T1000 (cell line): ENCODE measurements at regions not wholly inside any gene's neighbourhood (a gene's known extent, or its start where the extent isn't known, plus 50 kb on each side); places are given as distances from the start of the nearest gene placed in this dataset.
"Not testable (repeated sequence)": the region's sequence is repeated elsewhere in the genome, so short reads cannot be mapped to it uniquely, and the experiment has no call there.

Experiments used
- DNase-seq: peaks from one replicate; lab custom pipeline; 2025; ENCODE audit warnings: mixed read lengths; lab: John Stamatoyannopoulos, UW

DNA sequence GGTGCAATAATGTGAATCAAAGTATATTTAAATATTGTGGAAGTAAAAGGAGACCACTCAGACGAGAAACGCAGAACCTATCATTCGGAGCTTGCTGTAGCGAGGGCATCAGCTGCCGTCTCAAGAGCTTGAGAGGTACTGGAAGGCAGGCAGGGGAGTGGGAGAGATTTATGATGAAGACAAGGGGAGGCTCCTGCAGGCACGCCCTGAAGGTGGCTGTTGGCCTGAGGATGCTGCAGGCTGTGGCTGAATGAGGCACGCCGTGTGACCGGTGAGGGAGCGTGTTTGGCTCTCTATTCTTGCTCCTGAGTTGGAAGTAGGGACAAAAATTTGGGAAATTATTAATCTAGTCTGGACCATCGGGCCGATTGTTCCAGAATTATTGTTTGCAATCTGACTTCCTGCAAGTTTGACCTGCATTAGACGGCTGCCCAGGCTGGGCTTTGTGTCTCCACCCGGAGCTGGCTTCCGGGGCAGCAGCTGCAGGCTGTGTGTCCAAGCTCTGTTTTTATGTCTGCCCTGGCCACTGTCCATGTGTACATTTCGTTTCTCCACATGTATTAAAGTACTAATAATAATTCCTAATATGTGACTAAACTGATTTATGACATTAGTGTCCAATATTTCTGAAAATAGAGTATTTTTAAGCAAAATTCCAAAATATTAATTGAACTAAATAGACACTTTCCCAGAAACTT is 91.1 kb upstream of the ANKRD10 start:
- DNase-seq: no peak

GRCh38 chr13:111005364-111005763 is 90.5 kb upstream of the ANKRD10 start:
- no peak for DNase-seq

DNA sequence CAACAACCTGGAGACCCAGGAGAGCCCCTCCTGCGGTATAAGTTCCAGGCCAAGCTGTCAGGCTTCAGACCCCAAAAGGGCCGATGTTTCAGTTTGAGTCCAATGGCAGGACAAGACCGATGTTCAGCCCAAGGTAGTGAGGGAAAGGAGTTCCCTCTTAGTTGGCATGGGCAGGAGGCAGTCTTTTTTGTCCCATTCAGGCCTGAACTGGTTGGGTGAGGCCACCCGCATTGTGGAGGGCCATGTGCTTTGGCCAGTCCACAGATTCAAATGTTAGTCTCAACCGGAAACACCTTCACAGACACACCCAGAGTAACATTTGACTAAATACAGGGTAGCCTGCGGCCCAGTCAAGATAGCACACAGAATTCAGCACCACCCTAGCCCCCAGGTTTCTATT is 89.6 kb upstream of the ANKRD10 start:
- no peak for DNase-seq

DNA sequence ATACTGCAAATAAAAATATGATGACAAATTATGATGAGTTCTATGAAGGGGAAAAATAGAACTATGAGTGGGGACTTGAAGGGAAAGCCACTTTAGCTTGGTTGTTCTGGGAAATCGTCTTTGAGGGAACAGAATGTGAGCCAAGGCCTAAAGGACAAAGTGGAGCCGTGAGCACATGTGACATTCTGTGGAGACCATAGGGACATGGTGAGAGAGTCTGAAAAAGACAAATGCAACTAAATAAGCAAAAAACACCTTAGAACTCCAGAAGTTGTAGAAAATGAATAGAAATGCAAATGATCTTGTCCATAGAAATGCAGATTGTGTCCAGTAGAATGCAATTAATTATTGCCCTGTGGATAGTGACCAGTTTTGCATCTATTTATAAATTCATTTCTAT is 86.8 kb upstream of the ANKRD10 start:
- DNase-seq: no peak

GRCh38 chr13:110993788-110994187 is 78.9 kb upstream of the ANKRD10 start:
- DNase-seq: no peak

- DNase-seq: no peak
Measured at GRCh38 chr13:110991991-110992508, 77.2 kb upstream of the ANKRD10 start.

DNA sequence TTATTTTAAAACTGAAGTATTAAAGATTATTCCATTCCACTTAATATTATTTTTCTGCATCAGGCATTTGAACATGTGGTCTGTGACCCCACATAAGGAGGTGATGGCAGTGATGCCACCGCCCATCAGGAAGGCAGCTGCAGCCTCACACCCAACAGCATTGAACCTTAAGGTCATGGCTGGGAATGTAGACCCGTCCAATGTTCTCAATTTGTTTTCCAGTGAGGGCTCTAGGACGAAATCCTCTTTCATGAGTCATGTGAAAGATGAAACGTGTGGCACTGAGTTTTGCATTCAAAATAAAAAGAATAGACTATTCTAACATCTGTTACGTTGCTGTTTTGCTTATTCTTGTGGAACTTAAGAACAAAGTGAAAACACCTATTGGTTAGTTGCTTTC is 74.5 kb upstream of the ANKRD10 start:
- DNase-seq: no peak

GRCh38 chr13:110985541-110985940 is 70.7 kb upstream of the ANKRD10 start:
- no peak for DNase-seq

GRCh38 chr13:110984798-110985197 is 69.9 kb upstream of the ANKRD10 start:
- no peak for DNase-seq

DNA sequence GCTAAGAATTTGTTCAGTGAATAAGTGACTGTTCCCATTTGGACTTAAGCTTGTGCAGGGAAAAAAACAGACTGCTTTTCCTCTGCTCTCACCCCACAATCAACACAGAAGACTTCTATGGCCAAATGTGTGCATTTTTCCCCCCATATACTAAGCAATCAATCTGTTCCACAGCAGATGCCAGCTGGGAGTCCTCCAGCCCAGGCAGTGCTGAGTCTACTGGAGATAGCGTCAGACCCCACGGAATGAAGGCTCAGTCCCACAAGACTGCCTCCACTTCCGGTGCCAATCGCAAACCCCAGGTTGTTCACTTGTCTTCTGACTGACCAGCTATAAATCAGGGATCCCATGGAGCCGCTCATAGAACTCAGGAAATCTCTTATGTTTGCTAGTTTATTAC is 69.5 kb upstream of the ANKRD10 start:
- no peak for DNase-seq

DNA sequence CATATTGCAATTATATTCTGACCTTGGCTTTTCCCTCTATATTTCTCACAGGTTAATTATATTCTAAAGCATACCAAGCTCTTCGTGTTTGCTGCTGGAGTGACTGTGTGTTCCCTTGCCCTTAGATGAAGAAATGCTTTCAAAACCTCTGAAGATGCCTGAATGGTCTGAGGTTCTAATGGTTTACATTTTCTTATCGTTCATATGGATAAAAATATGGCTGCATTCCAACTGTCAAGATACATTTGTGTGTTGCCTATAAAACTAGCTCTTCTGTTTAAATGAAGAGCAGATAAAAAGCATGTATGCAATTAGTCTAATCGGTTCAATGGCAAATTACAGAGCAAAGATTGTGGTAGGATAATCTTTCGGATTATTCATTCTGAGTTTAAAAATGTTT is 68.4 kb upstream of the ANKRD10 start:
- no peak for DNase-seq

GRCh38 chr13:110981379-110981778 is 66.5 kb upstream of the ANKRD10 start:
- no peak for DNase-seq

DNA sequence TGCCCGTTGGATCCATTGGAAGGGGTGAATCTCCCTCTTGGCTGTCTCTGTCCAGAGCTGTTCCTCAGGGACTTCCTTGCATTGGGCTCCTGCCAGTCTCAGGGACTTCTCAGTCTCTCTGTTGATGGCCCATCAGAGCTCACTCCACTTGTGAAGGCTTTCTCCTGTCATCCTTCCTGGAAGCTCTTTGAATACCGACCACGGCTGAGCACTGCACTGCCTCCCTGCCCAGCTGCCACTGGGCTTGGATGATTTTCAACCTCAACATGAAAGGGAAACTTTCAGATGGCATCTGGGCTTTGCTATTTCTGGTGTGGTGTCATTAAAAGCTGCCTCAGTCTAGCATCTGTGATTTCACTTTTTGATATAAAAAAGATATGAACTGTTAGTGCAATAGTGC is 66.1 kb upstream of the ANKRD10 start:
- DNase-seq: no peak

- not testable (repeated sequence) for DNase-seq
Measured at GRCh38 chr13:110979149-110979548, 64.3 kb upstream of the ANKRD10 start.

GRCh38 chr13:110978390-110978789 is 63.5 kb upstream of the ANKRD10 start:
- DNase-seq: no peak

GRCh38 chr13:110976785-110977184 is 61.9 kb upstream of the ANKRD10 start:
- DNase-seq: no peak

GRCh38 chr13:110973007-110973700 is 58.3 kb upstream of the ANKRD10 start:
- no peak for DNase-seq

GRCh38 chr13:110971486-110971885 is 56.6 kb upstream of the ANKRD10 start:
- DNase-seq: no peak

- peak; percentile 89 for DNase-seq
Measured at GRCh38 chr13:110967156-110967855, 52.4 kb upstream of the ANKRD10 start.

DNA sequence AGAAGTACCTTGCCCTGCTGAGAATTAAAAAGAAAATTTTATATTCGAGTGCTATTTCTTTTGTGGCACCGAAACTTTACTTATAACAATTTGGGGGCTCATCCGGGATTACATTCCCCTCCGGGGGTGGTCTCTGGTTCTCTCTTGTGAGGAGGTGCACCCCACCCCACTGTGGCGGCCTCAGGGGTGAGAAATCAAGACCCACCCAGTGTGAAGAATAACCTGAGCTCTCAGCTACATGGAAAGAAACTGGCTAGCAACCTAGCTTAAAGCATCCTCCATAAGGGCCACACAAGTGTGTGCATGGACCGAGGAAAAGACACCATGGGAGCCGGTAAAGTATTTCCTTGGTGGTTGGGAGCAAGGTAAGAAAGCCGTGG is 50.9 kb upstream of the ANKRD10 start:
- no peak for DNase-seq

- peak; percentile 93 for DNase-seq
Measured at GRCh38 chr13:110965038-110965754, 50.3 kb upstream of the ANKRD10 start.
